OCI-LY7 (cell line): ENCODE measurements at regions not wholly inside any gene's neighbourhood (a gene's known extent, or its start where the extent isn't known, plus 50 kb on each side); places are given as distances from the start of the nearest gene placed in this dataset.

Experiments used
- BruUV-seq: library from RNA; stranded (reverse); fragments of 400-500 nt; replicated peaks from 2 replicates; lab custom pipeline; 2021; lab: Mats Ljungman, UMichigan
- CTCF ChIA-PET: fragments of 300-600 bp; sonication (Branson Sonifier 250); formaldehyde crosslinking; loops from one replicate; lab custom pipeline; 2022; ENCODE audit warnings: antibody characterized with exemption; ENCODE audit not compliant: unreplicated experiment; lab: Charles Lee
- POLR2A ChIA-PET: fragments of 300-600 bp; sonication (Branson Sonifier 250); formaldehyde crosslinking; loops from one replicate; lab custom pipeline; 2022; ENCODE audit warnings: antibody characterized with exemption; lab: Charles Lee
- DNase-seq: peaks from one replicate; pipeline ENCODE4 v3.0.0-alpha.2; 2015; ENCODE audit warnings: low spot score
- H2AFZ ChIP-seq: fragments of 200-600 bp; sonication (generic), shearing (Covaris generic); 2 replicates; pipeline ENCODE4 v1.6.1; 2014; ENCODE audit warnings: mild to moderate bottlenecking, antibody characterized with exemption, low read length, moderate library complexity
- H3K27ac ChIP-seq: fragments of 200-600 bp; sonication (generic); 2 replicates; pipeline ENCODE4 v1.5.1; 2014; ENCODE audit warnings: mixed run types, low read depth, mild to moderate bottlenecking, moderate library complexity, low read length, inconsistent platforms; ENCODE audit not compliant: poor library complexity, severe bottlenecking
- H3K36me3 ChIP-seq: fragments of 200-600 bp; sonication (generic); 2 replicates; pipeline ENCODE4 v1.6.1; 2014; ENCODE audit warnings: mild to moderate bottlenecking, antibody characterized with exemption, low read length, moderate library complexity, mixed read lengths; ENCODE audit not compliant: insufficient read depth
- H3K4me1 ChIP-seq: fragments of 200-600 bp; sonication (generic); 2 replicates; pipeline ENCODE4 v1.5.1; 2014; ENCODE audit warnings: mild to moderate bottlenecking, low read length; ENCODE audit not compliant: insufficient read depth, poor library complexity, severe bottlenecking
- H3K4me2 ChIP-seq: fragments of 200-600 bp; sonication (generic); 2 replicates; pipeline ENCODE4 v1.6.1; 2014; ENCODE audit warnings: mild to moderate bottlenecking, low read length
- H3K4me3 ChIP-seq: fragments of 200-600 bp; sonication (generic); 2 replicates; pipeline ENCODE4 v1.5.1; 2014; ENCODE audit warnings: mild to moderate bottlenecking, low read depth, low read length; ENCODE audit not compliant: poor library complexity, severe bottlenecking
- H3K79me2 ChIP-seq: fragments of 200-600 bp; sonication (generic); 2 replicates; pipeline ENCODE4 v1.6.1; 2016; ENCODE audit warnings: low read depth, mild to moderate bottlenecking, low read length, moderate library complexity, mixed read lengths; ENCODE audit not compliant: insufficient read depth
- H3K9me2 ChIP-seq: fragments of 200-600 bp; sonication (generic); 2 replicates; pipeline ENCODE4 v1.6.1; 2016; ENCODE audit warnings: mild to moderate bottlenecking, low read length, mixed read lengths; ENCODE audit not compliant: insufficient read depth
- H3K9me3 ChIP-seq: fragments of 200-600 bp; sonication (generic); 2 replicates; pipeline ENCODE4 v1.6.1; 2014; ENCODE audit warnings: mild to moderate bottlenecking, mixed run types, low read length, mixed read lengths
- H4K20me1 ChIP-seq: fragments of 200-600 bp; sonication (generic); 2 replicates; pipeline ENCODE4 v1.6.1; 2014; ENCODE audit warnings: mild to moderate bottlenecking, antibody characterized with exemption, low read length, moderate library complexity, mixed read lengths; ENCODE audit not compliant: insufficient read depth
- CTCF ChIP-seq: fragments of 200-600 bp; sonication (generic); conservative IDR thresholded peaks from 2 replicates; pipeline ENCODE4 v1.5.1; 2014; ENCODE audit warnings: mild to moderate bottlenecking, antibody characterized with exemption, low read length, moderate library complexity, mixed read lengths
- EZH2phosphoT487 ChIP-seq: fragments of 200-600 bp; sonication (generic); IDR thresholded peaks from 2 replicates; pipeline ENCODE4 v1.6.1; 2018; ENCODE audit warnings: low read depth, borderline replicate concordance, mild to moderate bottlenecking, mixed run types, antibody characterized with exemption, low read length, moderate library complexity, mixed read lengths
- intact Hi-C: fragments of 100-400 bp; cut with micrococcal nuclease; formaldehyde crosslinking; loops from one replicate; pipeline ENCODE4 v1.10.0; 2022; ENCODE audit not compliant: unreplicated experiment

GRCh38 chr19:20858218-20858617 is 64.8 kb upstream of the ZNF85 start:
- Histone ChIP-seq H3K79me2 (no peaks in the 10 kb centered on the region), H3K9me2 (no peaks in the 10 kb centered on the region), H3K27ac (no peak overlapping the region), H3K4me3 (no peak overlapping the region), H4K20me1 (no peaks in the 10 kb centered on the region), H3K4me2 (no peak overlapping the region), H2AFZ (no peak overlapping the region), H3K9me3 (no peaks in the 10 kb centered on the region), H3K36me3 (no peaks in the 10 kb centered on the region), H3K4me1 (no peaks in the 10 kb centered on the region)
- ChIA-PET CTCF (no interaction called here), POLR2A (interaction anchor here (0.6 kb wide), 1 partner anchor 1042 kb away, joined by 3 read pairs; no protein-coding TSS in a partner anchor)
- intact Hi-C loops = no loop called here
- no TSS peak for BruUV-seq
- no peak for DNase-seq
- TF ChIP-seq EZH2phosphoT487 (no peak), CTCF (no peak)

GRCh38 chr19:20858861-20859260 is 64.2 kb upstream of the ZNF85 start:
- ChIA-PET POLR2A (interaction anchor here (0.6 kb wide), 1 partner anchor 1041 kb away, joined by 3 read pairs; no protein-coding TSS in a partner anchor), CTCF (no interaction called here)
- H3K9me3 ChIP-seq = no peaks in the 10 kb centered on the region
- H4K20me1 ChIP-seq = no peaks in the 10 kb centered on the region
- BruUV-seq = no TSS peak
- no peaks in the 10 kb centered on the region for H3K79me2 ChIP-seq
- H3K4me1 ChIP-seq = no peaks in the 10 kb centered on the region
- no peak for DNase-seq
- TF ChIP-seq EZH2phosphoT487 (no peak), CTCF (no peak)
- H2AFZ ChIP-seq = no peak overlapping the region
- no peak overlapping the region for H3K4me3 ChIP-seq
- intact Hi-C loops = no loop called here
- H3K36me3 ChIP-seq = no peaks in the 10 kb centered on the region
- H3K27ac ChIP-seq = no peak overlapping the region
- H3K9me2 ChIP-seq = no peaks in the 10 kb centered on the region
- H3K4me2 ChIP-seq = no peak overlapping the region

- H3K36me3 ChIP-seq = no peaks in the 10 kb centered on the region
- intact Hi-C loops = no loop called here
- no peak overlapping the region for H3K27ac ChIP-seq
- ChIA-PET CTCF (no interaction called here), POLR2A (no interaction called here)
- BruUV-seq = no TSS peak
- no peak for DNase-seq
- TF ChIP-seq EZH2phosphoT487 = no peak
- TF ChIP-seq CTCF = no peak
- H4K20me1 ChIP-seq = no peaks in the 10 kb centered on the region
- H3K4me2 ChIP-seq = no peak overlapping the region
- no peaks in the 10 kb centered on the region for H3K4me1 ChIP-seq
- 0 out of 2 replicates have a peak, but pooled peaks cover 6% of the 10 kb centered on the region for H3K9me3 ChIP-seq
- no peaks in the 10 kb centered on the region for H3K9me2 ChIP-seq
- no peak overlapping the region for H3K4me3 ChIP-seq
- H2AFZ ChIP-seq = no peak overlapping the region
- H3K79me2 ChIP-seq = no peaks in the 10 kb centered on the region
These were observed 62.7 kb upstream of the ZNF85 start for GRCh38 chr19:20860339-20860738.
